ENCODE measurements at regions not wholly inside any gene's neighbourhood (a gene's known extent, or its start where the extent isn't known, plus 50 kb on each side); places are given as distances from the start of the nearest gene placed in this dataset.

GRCh38 chr1:213686983-213687382 is 300.8 kb upstream of the PROX1 start:
- TF ChIP-seq ZNF274 (IDR thresholded peaks at IDR 0.05; ENCODE audit: low read depth, low read length), result no peak
- TF ChIP-seq SUZ12 (IDR thresholded peaks at IDR 0.05; ENCODE audit: extremely low read depth, insufficient read depth, insufficient read length), result no peak
- TF ChIP-seq YY1 (IDR thresholded peaks at IDR 0.05; ENCODE audit: insufficient read depth, insufficient read length), result no peak
